ENCODE measurements at regions not wholly inside any gene's neighbourhood (a gene's known extent, or its start where the extent isn't known, plus 50 kb on each side); places are given as distances from the start of the nearest gene placed in this dataset.
"Not testable (repeated sequence)": the region's sequence is repeated elsewhere in the genome, so short reads cannot be mapped to it uniquely, and the experiment has no call there.

GRCh38 chrY:6685783-6686389 lies 224.6 kb upstream of the TBL1Y start:
- DNase-seq; in situ Hi-C loops (cut with MboI); H3K4me1 ChIP-seq (ENCODE audit: insufficient read depth); H3K4me3 ChIP-seq; H3K4me2 ChIP-seq (ENCODE audit: unreplicated experiment); H2AFZ ChIP-seq; H3K9me3 ChIP-seq (ENCODE audit: low read depth); H3K9me2 ChIP-seq (ENCODE audit: insufficient read depth); H3K27me3 ChIP-seq (replicated peaks; ENCODE audit: insufficient read depth); H3K36me3 ChIP-seq (ENCODE audit: low read depth); H3F3A ChIP-seq (ENCODE audit: insufficient read depth); H3K27ac ChIP-seq; H3K9ac ChIP-seq; H4K20me1 ChIP-seq (ENCODE audit: insufficient read depth); H3K79me2 ChIP-seq (ENCODE audit: insufficient read depth): not testable (repeated sequence)
- no CpG with 5 or more reads among the region's 16 CpGs for WGBS, 2 experiments (ENCODE audit: low coverage in 1 of 2, low lambda C conversion rate in 2 of 2, missing lambda C conversion rate in 2 of 2)

GRCh38 chrY:6701558-6702161 lies 208.8 kb upstream of the TBL1Y start:
- WGBS, 2 experiments (ENCODE audit: low coverage in 1 of 2, low lambda C conversion rate in 2 of 2, missing lambda C conversion rate in 2 of 2) = no CpG with 5 or more reads among the region's 16 CpGs
- H3K4me1 ChIP-seq (ENCODE audit: insufficient read depth); H2AFZ ChIP-seq; H3F3A ChIP-seq (ENCODE audit: insufficient read depth); H3K4me3 ChIP-seq; H3K9me3 ChIP-seq (ENCODE audit: low read depth); in situ Hi-C loops (cut with MboI); DNase-seq; H3K4me2 ChIP-seq (ENCODE audit: unreplicated experiment); H3K79me2 ChIP-seq (ENCODE audit: insufficient read depth); H4K20me1 ChIP-seq (ENCODE audit: insufficient read depth); H3K9ac ChIP-seq; H3K36me3 ChIP-seq (ENCODE audit: low read depth); H3K27ac ChIP-seq; H3K27me3 ChIP-seq (replicated peaks; ENCODE audit: insufficient read depth); H3K9me2 ChIP-seq (ENCODE audit: insufficient read depth): not testable (repeated sequence)

GRCh38 chrY:6721443-6721842 lies 189.1 kb upstream of the TBL1Y start:
- H3K9me3 ChIP-seq (ENCODE audit: low read depth); H2AFZ ChIP-seq; H3F3A ChIP-seq (ENCODE audit: insufficient read depth); in situ Hi-C loops (cut with MboI); H3K27me3 ChIP-seq (replicated peaks; ENCODE audit: insufficient read depth); H3K4me3 ChIP-seq; H3K9ac ChIP-seq; H3K9me2 ChIP-seq (ENCODE audit: insufficient read depth); H4K20me1 ChIP-seq (ENCODE audit: insufficient read depth); DNase-seq; H3K79me2 ChIP-seq (ENCODE audit: insufficient read depth); H3K4me2 ChIP-seq (ENCODE audit: unreplicated experiment); H3K4me1 ChIP-seq (ENCODE audit: insufficient read depth); H3K27ac ChIP-seq; H3K36me3 ChIP-seq (ENCODE audit: low read depth): not testable (repeated sequence)
- WGBS, 2 experiments (ENCODE audit: low coverage in 1 of 2, low lambda C conversion rate in 2 of 2, missing lambda C conversion rate in 2 of 2) = 13% methylated on average over 2 of the region's 2 CpGs

- H3K9ac ChIP-seq; H3K79me2 ChIP-seq (ENCODE audit: insufficient read depth); H3F3A ChIP-seq (ENCODE audit: insufficient read depth); H3K27ac ChIP-seq; H3K36me3 ChIP-seq (ENCODE audit: low read depth); H3K27me3 ChIP-seq (replicated peaks; ENCODE audit: insufficient read depth); DNase-seq; H3K9me3 ChIP-seq (ENCODE audit: low read depth); H2AFZ ChIP-seq; H3K9me2 ChIP-seq (ENCODE audit: insufficient read depth); H4K20me1 ChIP-seq (ENCODE audit: insufficient read depth); H3K4me2 ChIP-seq (ENCODE audit: unreplicated experiment); in situ Hi-C loops (cut with MboI); H3K4me3 ChIP-seq; H3K4me1 ChIP-seq (ENCODE audit: insufficient read depth): not testable (repeated sequence)
- WGBS, 2 experiments (ENCODE audit: low coverage in 1 of 2, low lambda C conversion rate in 2 of 2, missing lambda C conversion rate in 2 of 2) = 0% methylated on average over 1 to 3 of the region's 3 CpGs
Measured at GRCh38 chrY:6747210-6747609, 163.3 kb upstream of the TBL1Y start.

GRCh38 chrY:6782334-6782733 lies 128.2 kb upstream of the TBL1Y start:
- no peak overlapping the region for H2AFZ ChIP-seq
- no peak overlapping the region for H3K27ac ChIP-seq
- H3K9ac ChIP-seq = no peak overlapping the region
- DNase-seq = no peak
- TF ChIP-seq EZH2 (IDR thresholded peaks at IDR 0.05; ENCODE audit: insufficient read depth, poor library complexity, severe bottlenecking) (no peak), EZH2phosphoT487 (IDR thresholded peaks at IDR 0.05; ENCODE audit: insufficient read depth, low read depth) (no peak)
- no peaks in the 10 kb centered on the region for H3F3A ChIP-seq (ENCODE audit: insufficient read depth)
- in situ Hi-C loops (cut with MboI) = no loop called here
- no peaks in the 10 kb centered on the region for H3K4me1 ChIP-seq (ENCODE audit: insufficient read depth)
- no peak overlapping the region for H3K4me2 ChIP-seq (ENCODE audit: unreplicated experiment)
- WGBS, 2 experiments (ENCODE audit: low coverage in 1 of 2, low lambda C conversion rate in 2 of 2, missing lambda C conversion rate in 2 of 2) = 9 to 14% methylated on average over 1 to 2 of the region's 2 CpGs
- no peaks in the 10 kb centered on the region for H4K20me1 ChIP-seq (ENCODE audit: insufficient read depth)
- H3K9me2 ChIP-seq (ENCODE audit: insufficient read depth) = no peaks in the 10 kb centered on the region
- H3K79me2 ChIP-seq (ENCODE audit: insufficient read depth) = no peaks in the 10 kb centered on the region
- no peaks in the 10 kb centered on the region for H3K9me3 ChIP-seq (ENCODE audit: low read depth)
- no peak overlapping the region for H3K4me3 ChIP-seq
- no peaks in the 10 kb centered on the region for H3K36me3 ChIP-seq (ENCODE audit: low read depth)
- no peaks in the 10 kb centered on the region for H3K27me3 ChIP-seq (replicated peaks; ENCODE audit: insufficient read depth)
